Lower lobe of right lung (tissue), 2 donors: ENCODE measurements at regions not wholly inside any gene's neighbourhood (a gene's known extent, or its start where the extent isn't known, plus 50 kb on each side); places are given as distances from the start of the nearest gene placed in this dataset.
A peak's percentile ranks its signal among the peaks of the same experiment; 100 is the strongest.

Source experiments
- ATAC-seq, 2 donors: fragments of 200-7000 bp; cut with Tn5 transposase; one replicate each; pipeline ENCODE4 v1.9.1; 2020 to 2022; ENCODE audit warnings: mild to moderate bottlenecking in 2 of 2, moderate library complexity in 2 of 2
- DNase-seq: peaks from one replicate; pipeline ENCODE4 v3.0.0-alpha.2; 2020
- H3K27ac ChIP-seq: fragments of 200-600 bp; one replicate; pipeline ENCODE4 v1.8.0; 2022
- H3K27me3 ChIP-seq: fragments of 200-600 bp; one replicate; pipeline ENCODE4 v1.8.0; 2022; ENCODE audit warnings: low read depth
- H3K36me3 ChIP-seq: fragments of 200-600 bp; one replicate; pipeline ENCODE4 v1.8.0; 2022; ENCODE audit warnings: mild to moderate bottlenecking
- H3K4me1 ChIP-seq: fragments of 200-600 bp; one replicate; pipeline ENCODE4 v1.8.0; 2022
- H3K4me3 ChIP-seq: fragments of 200-600 bp; one replicate; pipeline ENCODE4 v1.8.0; 2022; ENCODE audit warnings: mild to moderate bottlenecking
- H3K9me3 ChIP-seq: fragments of 200-600 bp; one replicate; pipeline ENCODE4 v1.8.0; 2022
- CTCF ChIP-seq: fragments of 200-600 bp; IDR thresholded peaks from one replicate; pipeline ENCODE4 v1.8.0; 2022; ENCODE audit warnings: antibody characterized with exemption, mild to moderate bottlenecking
- intact Hi-C: fragments of 100-400 bp; cut with DNase I; formaldehyde crosslinking; loops from one replicate; pipeline ENCODE4 v1.11.0; 2022
- donor health status: DM: no; HTN: yes; CAD: no; lungs with severe emphysema.

- no peak for TF ChIP-seq CTCF
- Histone ChIP-seq H3K36me3 (no peaks in the 10 kb centered on the region), H3K9me3 (no peaks in the 10 kb centered on the region), H3K4me1 (peaks cover 10% of the 10 kb centered on the region), H3K4me3 (no peak overlapping the region), H3K27ac (no peak overlapping the region), H3K27me3 (no peaks in the 10 kb centered on the region)
- intact Hi-C loops, result no loop called here
- ATAC-seq, result peak in 1 of 2 donors; percentile 62
- no peak for DNase-seq
These were observed 110.0 kb upstream of the EDNRA start for GRCh38 chr4:147370881-147371280.

- peaks cover 10% of the 10 kb centered on the region for H3K4me1 ChIP-seq
- H3K27me3 ChIP-seq, result no peaks in the 10 kb centered on the region
- intact Hi-C loops, result no loop called here
- H3K36me3 ChIP-seq, result no peaks in the 10 kb centered on the region
- H3K4me3 ChIP-seq, result no peak overlapping the region
- H3K27ac ChIP-seq, result no peak overlapping the region
- no peaks in the 10 kb centered on the region for H3K9me3 ChIP-seq
- no peak for TF ChIP-seq CTCF
- no peak for DNase-seq
- ATAC-seq, result no peak
These were observed 109.2 kb upstream of the EDNRA start for GRCh38 chr4:147371661-147372060.

GRCh38 chr4:147378780-147379179, 102.1 kb upstream of the EDNRA start:
- no peaks in the 10 kb centered on the region for H3K36me3 ChIP-seq
- no peak overlapping the region for H3K27ac ChIP-seq
- no peaks in the 10 kb centered on the region for H3K4me1 ChIP-seq
- no peaks in the 10 kb centered on the region for H3K27me3 ChIP-seq
- no peak overlapping the region for H3K4me3 ChIP-seq
- intact Hi-C loops, result no loop called here
- DNase-seq, result no peak
- no peaks in the 10 kb centered on the region for H3K9me3 ChIP-seq
- peak; percentile 12 for TF ChIP-seq CTCF
- ATAC-seq, result peak; percentile 62 to 75

GRCh38 chr4:147381749-147382148, 99.1 kb upstream of the EDNRA start:
- H3K4me1 ChIP-seq, result no peaks in the 10 kb centered on the region
- intact Hi-C loops, result no loop called here
- H3K27me3 ChIP-seq, result no peaks in the 10 kb centered on the region
- H3K27ac ChIP-seq, result no peak overlapping the region
- no peaks in the 10 kb centered on the region for H3K36me3 ChIP-seq
- no peak for TF ChIP-seq CTCF
- H3K9me3 ChIP-seq, result no peaks in the 10 kb centered on the region
- ATAC-seq (no peak), DNase-seq (no peak)
- H3K4me3 ChIP-seq, result no peak overlapping the region

- no peaks in the 10 kb centered on the region for H3K9me3 ChIP-seq
- H3K4me3 ChIP-seq, result no peak overlapping the region
- H3K27me3 ChIP-seq, result no peaks in the 10 kb centered on the region
- intact Hi-C loops, result no loop called here
- DNase-seq, result no peak
- no peaks in the 10 kb centered on the region for H3K4me1 ChIP-seq
- no peaks in the 10 kb centered on the region for H3K36me3 ChIP-seq
- H3K27ac ChIP-seq, result no peak overlapping the region
- ATAC-seq, result no peak
- TF ChIP-seq CTCF, result no peak
These were observed 92.9 kb upstream of the EDNRA start for GRCh38 chr4:147388018-147388417.

GRCh38 chr4:147396105-147396504, 84.8 kb upstream of the EDNRA start:
- TF ChIP-seq CTCF, result no peak
- Histone ChIP-seq H3K4me1 (no peaks in the 10 kb centered on the region), H3K9me3 (no peaks in the 10 kb centered on the region), H3K27ac (no peak overlapping the region), H3K4me3 (no peak overlapping the region), H3K36me3 (no peaks in the 10 kb centered on the region), H3K27me3 (no peaks in the 10 kb centered on the region)
- intact Hi-C loops, result no loop called here
- DNase-seq (no peak), ATAC-seq (no peak)
